BLaER1 treated with 17β-estradiol and CSF1 and Interleukin-3, amounts not matched to agents 10 nM and 100 nM (cell line): ENCODE measurements at regions not wholly inside any gene's neighbourhood (a gene's known extent, or its start where the extent isn't known, plus 50 kb on each side); places are given as distances from the start of the nearest gene placed in this dataset.

Experiments used
- H3K27ac ChIP-seq, 11 experiments: shearing (Covaris generic); formaldehyde crosslinking; 2 replicates each; pipeline ENCODE4 v1.8.1; 2022
- H3K27me3 ChIP-seq, 11 experiments: shearing (Covaris generic); formaldehyde crosslinking; 2 replicates each; pipeline ENCODE4 v1.8.1; 2022
- H3K36me3 ChIP-seq, 11 experiments: shearing (Covaris generic); formaldehyde crosslinking; 2 replicates each; pipeline ENCODE4 v1.8.1; 2022
- H3K4me1 ChIP-seq, 10 experiments: shearing (Covaris generic); formaldehyde crosslinking; 2 replicates each; pipeline ENCODE4 v1.8.1; 2022
- H3K4me2 ChIP-seq, 11 experiments: shearing (Covaris generic); formaldehyde crosslinking; 2 replicates each; pipeline ENCODE4 v1.8.1; 2022
- H3K4me3 ChIP-seq, 10 experiments: shearing (Covaris generic); formaldehyde crosslinking; 2 replicates each; pipeline ENCODE4 v1.8.1; 2022
- H3K9ac ChIP-seq, 11 experiments: shearing (Covaris generic); formaldehyde crosslinking; 2 replicates each; pipeline ENCODE4 v1.8.1; 2022
- H3K9me3 ChIP-seq, 11 experiments: shearing (Covaris generic); formaldehyde crosslinking; replicated peaks in 1 of 11; 2 replicates each; pipeline ENCODE4 v1.8.1; 2022
- H4K20me1 ChIP-seq, 11 experiments: shearing (Covaris generic); formaldehyde crosslinking; 2 replicates each; pipeline ENCODE4 v1.8.1; 2022
- Cebpa-rat ChIP-seq, 11 experiments: shearing (Covaris generic); IDR thresholded peaks; 2 replicates each; pipeline ENCODE4 v1.8.1; 2022

DNA sequence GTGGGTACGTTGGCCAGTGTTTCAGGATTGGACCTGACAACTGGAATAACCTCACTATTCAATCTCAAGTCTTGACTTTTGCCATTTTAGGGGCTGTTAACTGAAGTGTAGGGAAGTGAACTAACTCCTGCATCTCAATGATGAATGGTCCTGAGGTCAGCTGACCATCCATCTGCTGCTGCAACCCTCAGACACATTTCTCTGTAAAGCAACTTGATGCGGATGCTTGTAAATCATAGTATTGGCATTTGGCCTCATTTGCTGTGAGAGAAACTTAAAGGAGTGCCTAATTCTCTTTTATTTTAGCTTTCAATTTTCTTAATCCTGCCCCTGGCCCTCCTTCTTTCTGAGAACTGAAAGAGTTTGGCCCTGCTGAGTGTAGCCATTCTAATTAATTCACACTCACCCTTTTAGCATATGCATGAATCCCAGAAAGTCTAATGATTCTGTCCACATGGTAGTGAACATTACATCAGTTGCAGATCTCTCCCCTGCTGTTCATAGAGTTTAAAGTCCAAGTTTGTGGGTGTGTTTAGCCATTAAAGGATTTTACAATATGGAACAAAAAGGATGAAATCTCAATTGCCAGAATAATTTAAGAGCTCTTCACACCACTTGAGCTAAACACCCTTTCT is 1531.4 kb upstream of the SLC10A2 start:
- no peak overlapping the region for H3K27ac ChIP-seq
- no peak overlapping the region for H3K9ac ChIP-seq
- H3K4me2 ChIP-seq, result no peak overlapping the region
- H3K36me3 ChIP-seq, result no peaks in the 10 kb centered on the region
- no peak overlapping the region for H3K4me3 ChIP-seq
- no peaks in the 10 kb centered on the region for H3K9me3 ChIP-seq
- H4K20me1 ChIP-seq, result no peaks in the 10 kb centered on the region
- no peaks in the 10 kb centered on the region for H3K4me1 ChIP-seq
- TF ChIP-seq Cebpa-rat (IDR thresholded peaks at IDR 0.05), result no peak
- H3K27me3 ChIP-seq, result no peaks in the 10 kb centered on the region

GRCh38 chr13:104595511-104595910 is 1529.3 kb upstream of the SLC10A2 start:
- no peaks in the 10 kb centered on the region for H3K9me3 ChIP-seq
- H3K36me3 ChIP-seq, result no peaks in the 10 kb centered on the region
- no peaks in the 10 kb centered on the region for H3K4me1 ChIP-seq
- H3K4me2 ChIP-seq, result no peak overlapping the region
- no peak overlapping the region for H3K9ac ChIP-seq
- no peak overlapping the region for H3K27ac ChIP-seq
- no peaks in the 10 kb centered on the region for H4K20me1 ChIP-seq
- TF ChIP-seq Cebpa-rat (IDR thresholded peaks at IDR 0.05), result no peak
- no peak overlapping the region for H3K4me3 ChIP-seq
- no peaks in the 10 kb centered on the region for H3K27me3 ChIP-seq

- H3K27me3 ChIP-seq, result no peaks in the 10 kb centered on the region
- no peak overlapping the region for H3K27ac ChIP-seq
- H3K4me3 ChIP-seq, result no peak overlapping the region
- H3K36me3 ChIP-seq, result no peaks in the 10 kb centered on the region
- H3K9ac ChIP-seq, result no peak overlapping the region
- H3K4me2 ChIP-seq, result no peak overlapping the region
- no peaks in the 10 kb centered on the region for H4K20me1 ChIP-seq
- H3K9me3 ChIP-seq, result no peaks in the 10 kb centered on the region
- no peaks in the 10 kb centered on the region for H3K4me1 ChIP-seq
- no peak for TF ChIP-seq Cebpa-rat (IDR thresholded peaks at IDR 0.05)
Observed at GRCh38 chr13:104594806-104595205, 1528.6 kb upstream of the SLC10A2 start.

DNA sequence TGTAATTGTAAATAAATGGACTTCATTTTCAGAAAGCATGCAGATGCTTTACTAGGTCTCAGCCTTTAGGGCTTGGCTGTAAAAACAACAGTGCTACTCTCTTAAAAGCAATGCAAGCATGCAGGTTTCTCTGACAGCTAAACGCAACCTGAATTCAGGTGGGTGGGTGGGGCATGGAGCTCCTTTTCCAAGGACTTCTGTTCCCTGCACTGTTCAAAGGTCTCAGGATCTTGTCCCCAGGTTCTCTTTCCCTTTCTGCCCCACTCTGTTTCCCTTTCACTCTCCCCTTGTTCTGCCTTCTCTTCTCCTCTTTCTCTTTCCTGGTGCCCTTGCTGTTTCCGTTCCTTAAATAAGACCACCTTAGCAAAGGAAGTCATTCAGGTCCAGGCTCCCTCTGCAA is 1527.5 kb upstream of the SLC10A2 start:
- no peaks in the 10 kb centered on the region for H3K9me3 ChIP-seq
- TF ChIP-seq Cebpa-rat (IDR thresholded peaks at IDR 0.05), result no peak
- no peaks in the 10 kb centered on the region for H3K36me3 ChIP-seq
- H3K27me3 ChIP-seq, result no peaks in the 10 kb centered on the region
- H3K9ac ChIP-seq, result no peak overlapping the region
- no peak overlapping the region for H3K4me3 ChIP-seq
- no peak overlapping the region for H3K4me2 ChIP-seq
- no peaks in the 10 kb centered on the region for H4K20me1 ChIP-seq
- no peak overlapping the region for H3K27ac ChIP-seq
- no peaks in the 10 kb centered on the region for H3K4me1 ChIP-seq

GRCh38 chr13:104593251-104593576 is 1527.0 kb upstream of the SLC10A2 start:
- Histone ChIP-seq H3K9me3 (no peaks in the 10 kb centered on the region), H3K4me2 (no peak overlapping the region), H3K27ac (no peak overlapping the region), H3K27me3 (no peaks in the 10 kb centered on the region), H3K9ac (no peak overlapping the region), H3K4me1 (no peaks in the 10 kb centered on the region), H3K36me3 (no peaks in the 10 kb centered on the region), H3K4me3 (no peak overlapping the region), H4K20me1 (no peaks in the 10 kb centered on the region)
- no peak for TF ChIP-seq Cebpa-rat (IDR thresholded peaks at IDR 0.05)

- H3K4me1 ChIP-seq, result no peaks in the 10 kb centered on the region
- no peak for TF ChIP-seq Cebpa-rat (IDR thresholded peaks at IDR 0.05)
- no peaks in the 10 kb centered on the region for H3K27me3 ChIP-seq
- H3K4me3 ChIP-seq, result no peak overlapping the region
- no peaks in the 10 kb centered on the region for H3K9me3 ChIP-seq
- no peak overlapping the region for H3K4me2 ChIP-seq
- H4K20me1 ChIP-seq, result no peaks in the 10 kb centered on the region
- H3K27ac ChIP-seq, result no peak overlapping the region
- H3K36me3 ChIP-seq, result no peaks in the 10 kb centered on the region
- no peak overlapping the region for H3K9ac ChIP-seq
Observed at GRCh38 chr13:104592545-104593250, 1526.5 kb upstream of the SLC10A2 start.

DNA sequence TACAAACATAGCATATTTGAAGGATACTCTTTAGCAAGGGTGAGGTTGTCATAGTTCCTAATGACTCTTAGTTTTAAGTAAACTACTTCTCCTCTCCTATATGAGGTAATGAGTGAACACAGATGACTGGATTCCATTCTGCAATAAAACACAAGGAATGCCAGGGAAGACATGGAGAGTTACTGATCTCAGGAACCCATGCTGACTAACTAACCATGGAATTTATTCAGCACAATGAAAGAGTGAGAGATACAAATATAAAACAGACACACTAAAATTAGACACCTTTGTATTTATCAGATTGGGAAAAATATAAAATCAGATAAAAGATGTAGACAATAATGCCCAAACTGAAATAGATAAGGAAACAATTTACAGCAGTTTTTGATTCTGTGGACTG is 1525.9 kb upstream of the SLC10A2 start:
- no peak overlapping the region for H3K4me3 ChIP-seq
- no peaks in the 10 kb centered on the region for H4K20me1 ChIP-seq
- H3K4me2 ChIP-seq, result no peak overlapping the region
- no peaks in the 10 kb centered on the region for H3K9me3 ChIP-seq
- H3K27me3 ChIP-seq, result no peaks in the 10 kb centered on the region
- H3K27ac ChIP-seq, result no peak overlapping the region
- H3K36me3 ChIP-seq, result no peaks in the 10 kb centered on the region
- no peaks in the 10 kb centered on the region for H3K4me1 ChIP-seq
- no peak overlapping the region for H3K9ac ChIP-seq
- TF ChIP-seq Cebpa-rat (IDR thresholded peaks at IDR 0.05), result no peak

- Histone ChIP-seq H3K9me3 (no peaks in the 10 kb centered on the region), H3K27ac (no peak overlapping the region), H3K4me1 (no peaks in the 10 kb centered on the region), H3K9ac (no peak overlapping the region), H3K36me3 (no peaks in the 10 kb centered on the region), H3K4me3 (no peak overlapping the region), H4K20me1 (no peaks in the 10 kb centered on the region), H3K4me2 (no peak overlapping the region), H3K27me3 (no peaks in the 10 kb centered on the region)
- TF ChIP-seq Cebpa-rat (IDR thresholded peaks at IDR 0.05), result no peak
Observed at GRCh38 chr13:104586051-104586746, 1520.0 kb upstream of the SLC10A2 start.

DNA sequence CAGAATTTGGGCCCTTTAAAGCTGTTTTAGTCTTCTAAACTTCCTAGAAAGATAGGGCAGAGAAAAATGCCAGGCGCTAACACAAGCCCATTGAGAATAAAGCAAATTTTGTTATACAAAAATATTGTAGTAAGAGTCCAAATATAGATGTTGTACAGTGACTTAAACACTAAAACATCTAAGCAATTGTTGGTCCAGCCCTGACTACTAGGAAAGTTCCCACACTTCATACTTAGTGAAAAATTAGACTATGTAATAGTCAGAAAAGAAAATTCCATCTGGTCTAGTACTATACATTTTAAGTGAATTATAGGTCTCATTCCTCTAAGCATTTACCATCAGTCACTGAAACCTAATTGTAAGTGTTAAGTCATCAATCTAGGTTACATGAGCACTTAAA is 1518.3 kb upstream of the SLC10A2 start:
- Histone ChIP-seq H3K4me2 (no peak overlapping the region), H3K27ac (no peak overlapping the region), H3K36me3 (no peaks in the 10 kb centered on the region), H3K4me3 (no peak overlapping the region), H3K27me3 (no peaks in the 10 kb centered on the region), H3K9me3 (no peaks in the 10 kb centered on the region), H4K20me1 (no peaks in the 10 kb centered on the region), H3K4me1 (no peaks in the 10 kb centered on the region), H3K9ac (no peak overlapping the region)
- TF ChIP-seq Cebpa-rat (IDR thresholded peaks at IDR 0.05), result no peak

DNA sequence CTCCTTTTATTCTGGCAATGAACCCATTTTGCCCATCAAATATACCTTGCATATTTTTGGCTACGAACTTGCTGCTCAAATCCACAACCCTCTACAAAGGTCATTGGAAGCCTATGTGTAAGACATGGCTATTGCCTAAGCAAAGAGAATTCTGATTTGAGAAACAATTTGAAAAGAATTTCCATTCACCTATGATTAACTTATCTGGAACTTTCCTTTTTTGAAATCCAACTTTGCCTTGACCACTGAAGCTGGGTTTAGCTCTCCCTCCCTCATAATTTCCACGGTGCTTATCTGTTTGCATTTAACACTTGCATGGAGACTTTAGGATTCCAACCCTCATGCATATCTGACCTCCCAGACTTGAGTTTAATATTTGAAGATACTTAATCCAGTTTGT is 1514.7 kb upstream of the SLC10A2 start:
- Histone ChIP-seq H3K27me3 (no peaks in the 10 kb centered on the region), H4K20me1 (no peaks in the 10 kb centered on the region), H3K4me2 (no peak overlapping the region), H3K36me3 (no peaks in the 10 kb centered on the region), H3K4me1 (no peaks in the 10 kb centered on the region), H3K27ac (no peak overlapping the region), H3K9me3 (no peaks in the 10 kb centered on the region), H3K4me3 (no peak overlapping the region), H3K9ac (no peak overlapping the region)
- no peak for TF ChIP-seq Cebpa-rat (IDR thresholded peaks at IDR 0.05)
